ENCODE measurements at regions not wholly inside any gene's neighbourhood (a gene's known extent, or its start where the extent isn't known, plus 50 kb on each side); places are given as distances from the start of the nearest gene placed in this dataset.

DNA sequence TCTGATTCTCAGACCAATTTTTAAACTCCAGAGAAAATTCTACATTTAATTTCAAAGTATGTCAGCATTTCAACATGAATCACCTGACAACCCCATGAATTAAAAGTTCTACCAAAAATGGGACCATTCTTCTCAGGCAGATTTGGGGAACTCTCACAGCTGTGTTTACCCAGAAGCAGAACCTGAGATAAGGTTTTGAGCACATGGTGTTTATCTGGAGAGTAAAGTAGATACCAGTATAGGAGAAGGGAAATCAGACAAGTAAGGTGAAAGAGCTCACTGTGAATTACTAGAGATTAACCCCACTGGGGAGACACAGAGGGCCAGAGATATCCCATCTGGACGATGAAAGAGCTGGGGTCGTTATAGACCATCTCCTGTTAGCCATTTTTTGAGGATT lies 729.1 kb downstream of the DNAH5 start:
- 35 to 56% methylated on average over 2 of the region's 2 CpGs for WGBS, 2 donors

DNA sequence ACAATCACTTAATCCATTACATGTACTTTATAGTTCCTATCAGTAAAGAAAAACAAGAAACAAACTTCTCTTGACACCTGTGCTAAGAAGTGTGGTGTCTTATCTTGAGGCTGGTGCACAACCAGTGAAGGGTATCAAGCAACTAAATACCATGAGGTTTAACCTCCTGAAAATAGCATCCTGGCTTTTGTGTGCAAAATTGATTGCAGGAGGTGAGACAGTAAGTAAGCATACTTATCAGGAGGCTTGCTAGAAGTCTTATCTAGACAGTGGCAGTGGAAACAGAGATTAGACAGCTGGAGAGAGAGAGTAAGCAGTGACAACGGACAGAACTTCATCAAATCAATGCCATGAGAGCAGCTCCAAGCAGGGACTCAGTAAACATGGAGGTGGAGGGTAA lies 730.3 kb downstream of the DNAH5 start:
- ATAC-seq (ENCODE audit: insufficient read depth, low FRiP score) (no peak), DNase-seq (no peak)
- H3K9me3 ChIP-seq (ENCODE audit: control insufficient read depth in 4 of 4, insufficient read depth in 3 of 4, low read length in 3 of 4) = no peaks in the 10 kb centered on the region
- H3K27me3 ChIP-seq (ENCODE audit: control insufficient read depth in 3 of 3, insufficient read depth in 3 of 3, low read length in 2 of 3) = no peaks in the 10 kb centered on the region
- WGBS, 2 donors = 19 to 56% methylated on average over 1 of the region's 1 CpG
- TF ChIP-seq, protein P1, sequence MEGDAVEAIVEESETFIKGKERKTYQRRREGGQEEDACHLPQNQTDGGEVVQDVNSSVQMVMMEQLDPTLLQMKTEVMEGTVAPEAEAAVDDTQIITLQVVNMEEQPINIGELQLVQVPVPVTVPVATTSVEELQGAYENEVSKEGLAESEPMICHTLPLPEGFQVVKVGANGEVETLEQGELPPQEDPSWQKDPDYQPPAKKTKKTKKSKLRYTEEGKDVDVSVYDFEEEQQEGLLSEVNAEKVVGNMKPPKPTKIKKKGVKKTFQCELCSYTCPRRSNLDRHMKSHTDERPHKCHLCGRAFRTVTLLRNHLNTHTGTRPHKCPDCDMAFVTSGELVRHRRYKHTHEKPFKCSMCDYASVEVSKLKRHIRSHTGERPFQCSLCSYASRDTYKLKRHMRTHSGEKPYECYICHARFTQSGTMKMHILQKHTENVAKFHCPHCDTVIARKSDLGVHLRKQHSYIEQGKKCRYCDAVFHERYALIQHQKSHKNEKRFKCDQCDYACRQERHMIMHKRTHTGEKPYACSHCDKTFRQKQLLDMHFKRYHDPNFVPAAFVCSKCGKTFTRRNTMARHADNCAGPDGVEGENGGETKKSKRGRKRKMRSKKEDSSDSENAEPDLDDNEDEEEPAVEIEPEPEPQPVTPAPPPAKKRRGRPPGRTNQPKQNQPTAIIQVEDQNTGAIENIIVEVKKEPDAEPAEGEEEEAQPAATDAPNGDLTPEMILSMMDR (IDR thresholded peaks at IDR 0.05; ENCODE audit: control extremely low read depth, extremely low read depth) = no peak
- no peak overlapping the region for H3K27ac ChIP-seq (ENCODE audit: low read depth in 1 of 2, low read length in 1 of 2)
- H3K4me1 ChIP-seq (ENCODE audit: control insufficient read depth in 5 of 5, insufficient read depth in 5 of 5, low read length in 5 of 5) = no peaks in the 10 kb centered on the region
- no peaks in the 10 kb centered on the region for H3K36me3 ChIP-seq (ENCODE audit: control insufficient read depth in 4 of 4, insufficient read depth in 4 of 4, low read length in 4 of 4)
- H3K4me3 ChIP-seq = no peak overlapping the region
- H3K9ac ChIP-seq (ENCODE audit: insufficient read depth in 1 of 2, low read length in 2 of 2) = no peak overlapping the region

More for the DNA sequence above, 729.1 kb downstream of the DNAH5 start:
- ATAC-seq (ENCODE audit: insufficient read depth, low FRiP score) (no peak), DNase-seq (no peak)
- H3K4me3 ChIP-seq = no peak overlapping the region
- TF ChIP-seq, protein P1 (IDR thresholded peaks at IDR 0.05; ENCODE audit: control extremely low read depth, extremely low read depth) = no peak
- no peak overlapping the region for H3K27ac ChIP-seq (ENCODE audit: low read depth in 1 of 2, low read length in 1 of 2)
- no peaks in the 10 kb centered on the region for H3K4me1 ChIP-seq (ENCODE audit: control insufficient read depth in 5 of 5, insufficient read depth in 5 of 5, low read length in 5 of 5)
- H3K27me3 ChIP-seq (ENCODE audit: control insufficient read depth in 3 of 3, insufficient read depth in 3 of 3, low read length in 2 of 3) = no peaks in the 10 kb centered on the region
- no peaks in the 10 kb centered on the region for H3K36me3 ChIP-seq (ENCODE audit: control insufficient read depth in 4 of 4, insufficient read depth in 4 of 4, low read length in 4 of 4)
- no peaks in the 10 kb centered on the region for H3K9me3 ChIP-seq (ENCODE audit: control insufficient read depth in 4 of 4, insufficient read depth in 3 of 4, low read length in 3 of 4)
- H3K9ac ChIP-seq (ENCODE audit: insufficient read depth in 1 of 2, low read length in 2 of 2) = no peak overlapping the region

DNA sequence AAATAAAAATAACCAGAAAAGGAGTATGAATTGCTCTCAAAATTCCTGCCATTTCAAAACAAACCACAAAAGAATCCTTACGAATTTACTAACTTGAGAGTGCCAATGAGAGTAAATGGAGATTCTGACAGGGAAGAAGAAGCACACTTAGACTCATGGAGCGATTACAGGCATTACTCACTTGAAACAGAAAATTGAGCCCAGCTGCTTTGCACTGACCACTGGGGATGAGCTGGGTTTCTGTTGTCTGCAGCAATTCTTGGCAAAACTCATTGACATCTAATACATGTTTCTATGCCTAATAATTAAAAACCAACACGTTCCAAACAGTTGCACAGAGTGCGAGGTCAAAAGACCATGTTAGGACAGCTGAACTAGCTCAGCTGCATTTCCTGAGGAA lies 731.6 kb downstream of the DNAH5 start:
- 86% methylated on average over 4 of the region's 4 CpGs for WGBS, 2 donors
- TF ChIP-seq, protein P1 (IDR thresholded peaks at IDR 0.05; ENCODE audit: control extremely low read depth, extremely low read depth) = no peak
- Histone ChIP-seq H3K4me1 (ENCODE audit: control insufficient read depth in 5 of 5, insufficient read depth in 5 of 5, low read length in 5 of 5) (no peaks in the 10 kb centered on the region), H3K36me3 (ENCODE audit: control insufficient read depth in 4 of 4, insufficient read depth in 4 of 4, low read length in 4 of 4) (no peaks in the 10 kb centered on the region), H3K4me3 (no peak overlapping the region), H3K27me3 (ENCODE audit: control insufficient read depth in 3 of 3, insufficient read depth in 3 of 3, low read length in 2 of 3) (no peaks in the 10 kb centered on the region), H3K9ac (ENCODE audit: insufficient read depth in 1 of 2, low read length in 2 of 2) (no peak overlapping the region), H3K27ac (ENCODE audit: low read depth in 1 of 2, low read length in 1 of 2) (no peak overlapping the region), H3K9me3 (ENCODE audit: control insufficient read depth in 4 of 4, insufficient read depth in 3 of 4, low read length in 3 of 4) (no peaks in the 10 kb centered on the region)
- no peak for DNase-seq
- no peak for ATAC-seq (ENCODE audit: insufficient read depth, low FRiP score)

DNA sequence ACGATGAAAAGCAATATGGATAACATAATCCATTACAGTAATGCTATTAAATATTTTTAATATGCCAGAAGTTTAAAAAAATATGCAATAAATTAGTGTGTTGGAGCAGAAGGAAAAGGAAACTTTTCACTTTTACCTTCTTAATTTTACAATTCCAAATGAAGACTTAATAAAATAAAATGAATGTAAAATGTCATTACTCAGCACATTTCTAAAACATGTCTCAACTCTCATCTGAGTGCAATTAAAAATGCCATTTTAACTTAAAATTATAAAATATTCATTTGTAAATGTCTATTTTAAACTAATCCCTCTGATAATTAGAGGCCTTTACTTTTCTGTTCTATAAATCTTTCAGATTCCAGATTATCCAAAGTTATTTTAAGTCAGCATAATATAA lies 733.4 kb downstream of the DNAH5 start:
- Histone ChIP-seq H3K9ac (ENCODE audit: insufficient read depth in 1 of 2, low read length in 2 of 2) (no peak overlapping the region), H3K4me1 (ENCODE audit: control insufficient read depth in 5 of 5, insufficient read depth in 5 of 5, low read length in 5 of 5) (no peaks in the 10 kb centered on the region), H3K36me3 (ENCODE audit: control insufficient read depth in 4 of 4, insufficient read depth in 4 of 4, low read length in 4 of 4) (no peaks in the 10 kb centered on the region), H3K27me3 (ENCODE audit: control insufficient read depth in 3 of 3, insufficient read depth in 3 of 3, low read length in 2 of 3) (no peaks in the 10 kb centered on the region), H3K4me3 (no peak overlapping the region), H3K9me3 (ENCODE audit: control insufficient read depth in 4 of 4, insufficient read depth in 3 of 4, low read length in 3 of 4) (no peaks in the 10 kb centered on the region), H3K27ac (ENCODE audit: low read depth in 1 of 2, low read length in 1 of 2) (no peak overlapping the region)
- 91 to 94% methylated on average over 1 of the region's 1 CpG for WGBS, 2 donors
- ATAC-seq (ENCODE audit: insufficient read depth, low FRiP score) = no peak
- TF ChIP-seq, protein P1 (IDR thresholded peaks at IDR 0.05; ENCODE audit: control extremely low read depth, extremely low read depth) = no peak
- no peak for DNase-seq

Measured in lung (tissue), 11 donors.